Skeletal muscle tissue (tissue), 3 donors: ENCODE measurements at regions not wholly inside any gene's neighbourhood (a gene's known extent, or its start where the extent isn't known, plus 50 kb on each side); places are given as distances from the start of the nearest gene placed in this dataset.
"Not testable (repeated sequence)": the region's sequence is repeated elsewhere in the genome, so short reads cannot be mapped to it uniquely, and the experiment has no call there.

ENCODE experiments used
- H3K27ac ChIP-seq: one replicate; pipeline ENCODE4 v1.7.0; 2013; ENCODE audit warnings: mild to moderate bottlenecking, low read depth, low read length, inconsistent platforms
- H3K27me3 ChIP-seq, 3 donors: one replicate each; pipeline ENCODE4 v1.7.0; 2013; ENCODE audit warnings: low read length in 3 of 3; ENCODE audit not compliant: control insufficient read depth in 3 of 3, insufficient read depth in 3 of 3
- H3K36me3 ChIP-seq, 3 donors: one replicate each; pipeline ENCODE4 v1.7.0; 2013; ENCODE audit warnings: low read length in 3 of 3; ENCODE audit not compliant: control insufficient read depth in 3 of 3, insufficient read depth in 3 of 3
- H3K4me1 ChIP-seq, 3 donors: one replicate each; pipeline ENCODE4 v1.7.0; 2013; ENCODE audit warnings: low read length in 3 of 3, mild to moderate bottlenecking in 3 of 3; ENCODE audit not compliant: control insufficient read depth in 3 of 3, insufficient read depth in 3 of 3
- H3K4me3 ChIP-seq, 3 donors: one replicate each; pipeline ENCODE4 v1.7.0; 2013; ENCODE audit warnings: low read length in 3 of 3
- H3K9ac ChIP-seq, 3 donors: one replicate each; pipeline ENCODE4 v1.7.0; 2013; ENCODE audit warnings: low read length in 3 of 3, mild to moderate bottlenecking in 3 of 3, moderate library complexity in 2 of 3, low read depth in 1 of 3
- H3K9me3 ChIP-seq, 3 donors: one replicate each; pipeline ENCODE4 v1.7.0; 2013; ENCODE audit warnings: low read length in 3 of 3; ENCODE audit not compliant: control insufficient read depth in 3 of 3
- donor health status: Osteomylitis.

GRCh38 chr7:113582471-113582870 is 336.3 kb downstream of the PPP1R3A start:
- Histone ChIP-seq H3K9me3 (no peaks in the 10 kb centered on the region), H3K4me3 (no peak overlapping the region), H3K9ac (no peak overlapping the region), H3K4me1 (no peaks in the 10 kb centered on the region), H3K27ac (no peak overlapping the region), H3K27me3 (no peaks in the 10 kb centered on the region), H3K36me3 (no peaks in the 10 kb centered on the region)

GRCh38 chr7:113563257-113563656 is 355.6 kb downstream of the PPP1R3A start:
- H3K27ac ChIP-seq, H3K27me3 ChIP-seq, H3K9me3 ChIP-seq, H3K9ac ChIP-seq, H3K4me1 ChIP-seq, H3K36me3 ChIP-seq, H3K4me3 ChIP-seq: not testable (repeated sequence)

DNA sequence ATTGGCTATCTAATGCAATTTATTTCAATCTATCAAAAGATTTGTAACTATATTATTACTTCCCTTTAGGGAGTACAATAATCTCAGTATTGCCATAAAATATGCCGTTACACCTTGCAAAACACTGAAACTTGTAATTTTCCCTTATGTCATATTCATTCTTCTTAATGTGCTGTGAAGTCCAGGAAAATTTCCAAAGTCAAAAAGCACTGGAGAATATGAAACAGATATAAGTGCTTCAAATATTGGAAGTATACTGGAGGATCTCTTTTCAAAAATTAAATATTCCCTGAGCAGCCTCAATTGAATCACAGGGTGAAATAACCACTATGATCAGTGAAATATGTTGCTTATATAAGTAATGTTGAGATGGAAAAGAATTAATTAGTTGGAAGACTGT is 356.0 kb downstream of the PPP1R3A start:
- no peaks in the 10 kb centered on the region for H3K27me3 ChIP-seq

GRCh38 chr7:113562242-113562641 is 356.6 kb downstream of the PPP1R3A start:
- Histone ChIP-seq H3K4me3 (no peak overlapping the region), H3K4me1 (no peaks in the 10 kb centered on the region), H3K27ac (no peak overlapping the region), H3K36me3 (no peaks in the 10 kb centered on the region), H3K9me3 (no peaks in the 10 kb centered on the region), H3K9ac (no peak overlapping the region), H3K27me3 (no peaks in the 10 kb centered on the region)

More for the DNA sequence above, 356.0 kb downstream of the PPP1R3A start:
- H3K4me3 ChIP-seq, result no peak overlapping the region
- H3K36me3 ChIP-seq, result no peaks in the 10 kb centered on the region
- H3K9ac ChIP-seq, result no peak overlapping the region
- no peaks in the 10 kb centered on the region for H3K4me1 ChIP-seq
- H3K9me3 ChIP-seq, result no peaks in the 10 kb centered on the region
- H3K27ac ChIP-seq, result no peak overlapping the region

GRCh38 chr7:113561446-113561845 is 357.4 kb downstream of the PPP1R3A start:
- no peak overlapping the region for H3K27ac ChIP-seq
- H3K4me3 ChIP-seq, result no peak overlapping the region
- no peaks in the 10 kb centered on the region for H3K9me3 ChIP-seq
- H3K27me3 ChIP-seq, result no peaks in the 10 kb centered on the region
- H3K36me3 ChIP-seq, result no peaks in the 10 kb centered on the region
- no peak overlapping the region for H3K9ac ChIP-seq
- H3K4me1 ChIP-seq, result no peaks in the 10 kb centered on the region

- Histone ChIP-seq H3K9me3 (no peaks in the 10 kb centered on the region), H3K9ac (no peak overlapping the region), H3K27ac (no peak overlapping the region), H3K4me3 (no peak overlapping the region), H3K36me3 (no peaks in the 10 kb centered on the region), H3K4me1 (no peaks in the 10 kb centered on the region), H3K27me3 (no peaks in the 10 kb centered on the region)
These were observed 367.8 kb downstream of the PPP1R3A start for GRCh38 chr7:113550966-113551365.

- Histone ChIP-seq H3K4me3 (no peak overlapping the region), H3K27ac (no peak overlapping the region), H3K9ac (no peak overlapping the region), H3K4me1 (no peaks in the 10 kb centered on the region), H3K9me3 (no peaks in the 10 kb centered on the region), H3K36me3 (no peaks in the 10 kb centered on the region), H3K27me3 (no peaks in the 10 kb centered on the region)
These were observed 370.2 kb downstream of the PPP1R3A start for GRCh38 chr7:113548561-113548960.

GRCh38 chr7:113548137-113548536 is 370.7 kb downstream of the PPP1R3A start:
- Histone ChIP-seq H3K27me3 (no peaks in the 10 kb centered on the region), H3K9me3 (no peaks in the 10 kb centered on the region), H3K9ac (no peak overlapping the region), H3K4me3 (no peak overlapping the region), H3K4me1 (no peaks in the 10 kb centered on the region), H3K27ac (no peak overlapping the region), H3K36me3 (no peaks in the 10 kb centered on the region)

DNA sequence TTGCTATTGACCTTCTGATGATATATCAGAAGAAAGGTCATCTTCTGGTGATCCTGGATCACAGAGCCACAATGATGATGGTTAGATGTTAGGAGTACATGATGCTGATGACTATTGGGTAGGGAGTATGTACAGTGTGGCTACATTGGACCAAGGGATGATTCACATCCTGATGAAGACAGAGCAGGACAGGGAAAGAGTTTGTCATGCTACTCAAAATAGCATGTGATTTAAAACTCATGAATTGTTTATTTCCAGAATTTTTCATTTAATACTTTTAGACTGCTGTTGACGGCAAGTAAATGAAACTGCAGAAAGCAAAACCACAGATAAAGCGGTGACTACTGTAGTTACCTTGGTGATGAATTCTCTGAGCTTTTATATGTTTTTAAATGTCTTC is 397.3 kb downstream of the PPP1R3A start:
- Histone ChIP-seq H3K36me3 (no peaks in the 10 kb centered on the region), H3K4me1 (no peaks in the 10 kb centered on the region), H3K27ac (no peak overlapping the region), H3K9me3 (no peaks in the 10 kb centered on the region), H3K9ac (no peak overlapping the region), H3K27me3 (no peaks in the 10 kb centered on the region), H3K4me3 (no peak overlapping the region)

DNA sequence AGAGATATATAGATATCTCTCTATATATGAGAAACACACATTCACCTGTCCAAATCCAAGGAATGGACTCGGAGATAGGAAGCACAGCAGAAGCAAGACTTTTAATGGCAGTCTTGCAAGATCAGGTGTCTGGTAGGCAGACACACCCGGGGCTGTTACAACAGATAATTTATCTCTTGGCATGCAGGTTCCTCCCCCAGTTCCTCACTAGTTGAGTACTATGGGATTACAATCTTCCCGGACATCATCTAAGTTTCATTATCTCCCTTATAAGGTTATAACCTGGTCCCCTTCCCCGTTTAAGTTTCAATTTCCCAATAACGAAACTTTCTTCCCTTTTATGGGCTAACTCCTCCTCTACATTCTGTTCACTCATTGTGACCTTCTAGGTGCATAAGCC is 399.3 kb downstream of the PPP1R3A start:
- H3K4me1 ChIP-seq, result no peaks in the 10 kb centered on the region
- no peak overlapping the region for H3K27ac ChIP-seq
- no peaks in the 10 kb centered on the region for H3K9me3 ChIP-seq
- no peak overlapping the region for H3K9ac ChIP-seq
- H3K4me3 ChIP-seq, result peak overlapping the region in 1 of 3 donors; percentile 9
- no peaks in the 10 kb centered on the region for H3K36me3 ChIP-seq
- no peaks in the 10 kb centered on the region for H3K27me3 ChIP-seq

GRCh38 chr7:113504691-113505090 is 386.3 kb upstream of the SMIM30 start:
- Histone ChIP-seq H3K4me3 (no peak overlapping the region), H3K9ac (peak overlapping the region in 1 of 3 donors; percentile 10)

More at GRCh38 chr7:113504691-113505090, 386.3 kb upstream of the SMIM30 start:
- Histone ChIP-seq H3K36me3 (no peaks in the 10 kb centered on the region), H3K9me3 (no peaks in the 10 kb centered on the region), H3K4me1 (peaks cover 0 to 10% (median 9%) of the 10 kb centered on the region in 3 donors), H3K27ac (peak overlapping the region; percentile 90), H3K27me3 (no peaks in the 10 kb centered on the region)
